Kidney tubule cell (primary cell): ENCODE measurements at regions not wholly inside any gene's neighbourhood (a gene's known extent, or its start where the extent isn't known, plus 50 kb on each side); places are given as distances from the start of the nearest gene placed in this dataset.

Experiments
- DNase-seq: peaks from one replicate; pipeline ENCODE4 v3.0.0-alpha.2; 2018; ENCODE audit warnings: low spot score

- no peak for DNase-seq
These were observed 60.9 kb upstream of the ZNF469 start for GRCh38 chr16:88321635-88322499.

- DNase-seq, result no peak
These were observed 60.2 kb upstream of the ZNF469 start for GRCh38 chr16:88322500-88322970.

DNA sequence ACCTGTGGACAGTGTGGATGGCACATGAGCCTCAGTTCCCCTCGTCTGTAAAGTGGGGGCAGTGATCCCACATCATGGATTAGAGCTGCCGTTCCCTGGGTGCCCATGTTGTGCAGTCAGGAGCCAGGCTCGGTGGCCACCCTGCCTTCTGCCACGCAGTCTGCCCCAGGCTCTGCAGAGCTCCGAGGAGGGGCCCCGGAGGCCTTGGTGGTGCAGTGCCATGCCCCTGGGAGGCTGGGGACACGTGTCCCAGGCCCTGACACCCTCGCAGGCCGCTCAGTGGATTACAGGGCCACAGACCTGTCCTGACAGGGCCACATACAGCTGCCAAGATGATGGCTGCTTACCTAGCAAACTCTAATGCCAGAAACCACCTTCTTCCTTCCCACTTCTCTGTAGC is 59.7 kb upstream of the ZNF469 start:
- DNase-seq, result no peak

DNA sequence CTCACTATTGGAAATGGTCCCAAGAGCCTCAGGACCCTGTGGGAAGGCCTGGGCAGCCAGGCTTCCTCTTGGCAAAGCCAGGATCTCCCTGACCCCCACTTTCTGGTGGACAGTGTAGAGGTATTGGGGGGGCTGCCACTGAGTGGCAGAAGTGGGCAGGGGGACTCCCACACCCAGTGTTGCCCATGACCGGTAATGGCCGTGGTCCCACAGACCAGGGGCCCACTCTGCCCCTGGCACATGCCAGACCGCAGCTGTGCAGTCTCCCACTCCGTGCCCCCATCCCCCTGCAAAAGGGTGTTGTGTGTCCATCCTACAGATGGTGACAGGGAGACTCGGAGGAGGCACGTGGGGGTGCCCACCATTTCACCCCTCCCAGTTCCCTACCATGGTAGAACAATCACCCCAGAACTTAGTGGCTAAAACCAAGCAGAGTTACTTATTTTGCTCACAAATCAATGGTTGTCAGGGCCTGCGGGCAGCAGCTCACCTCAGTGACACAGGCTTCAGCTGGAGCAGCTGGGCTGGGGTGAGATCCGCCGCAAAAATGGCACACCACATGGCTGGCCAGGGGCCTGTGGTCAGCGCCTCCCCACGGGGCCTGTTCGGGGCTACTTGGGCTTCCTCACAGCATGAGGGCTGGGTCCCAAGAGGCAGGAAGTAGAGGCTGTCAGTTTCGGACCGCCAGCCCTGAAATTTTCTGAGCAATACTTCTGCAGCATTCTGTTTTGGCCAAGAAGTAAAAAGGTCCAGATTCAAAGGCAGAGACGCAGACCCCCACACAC is 59.0 kb upstream of the ZNF469 start:
- no peak for DNase-seq

- DNase-seq, result no peak
These were observed 57.5 kb upstream of the ZNF469 start for GRCh38 chr16:88325087-88325750.

- no peak for DNase-seq
These were observed 56.8 kb upstream of the ZNF469 start for GRCh38 chr16:88325976-88326375.

- no peak for DNase-seq
These were observed 55.9 kb upstream of the ZNF469 start for GRCh38 chr16:88326611-88327485.

- peak; percentile 63 for DNase-seq
These were observed 55.0 kb upstream of the ZNF469 start for GRCh38 chr16:88327561-88328312.

DNA sequence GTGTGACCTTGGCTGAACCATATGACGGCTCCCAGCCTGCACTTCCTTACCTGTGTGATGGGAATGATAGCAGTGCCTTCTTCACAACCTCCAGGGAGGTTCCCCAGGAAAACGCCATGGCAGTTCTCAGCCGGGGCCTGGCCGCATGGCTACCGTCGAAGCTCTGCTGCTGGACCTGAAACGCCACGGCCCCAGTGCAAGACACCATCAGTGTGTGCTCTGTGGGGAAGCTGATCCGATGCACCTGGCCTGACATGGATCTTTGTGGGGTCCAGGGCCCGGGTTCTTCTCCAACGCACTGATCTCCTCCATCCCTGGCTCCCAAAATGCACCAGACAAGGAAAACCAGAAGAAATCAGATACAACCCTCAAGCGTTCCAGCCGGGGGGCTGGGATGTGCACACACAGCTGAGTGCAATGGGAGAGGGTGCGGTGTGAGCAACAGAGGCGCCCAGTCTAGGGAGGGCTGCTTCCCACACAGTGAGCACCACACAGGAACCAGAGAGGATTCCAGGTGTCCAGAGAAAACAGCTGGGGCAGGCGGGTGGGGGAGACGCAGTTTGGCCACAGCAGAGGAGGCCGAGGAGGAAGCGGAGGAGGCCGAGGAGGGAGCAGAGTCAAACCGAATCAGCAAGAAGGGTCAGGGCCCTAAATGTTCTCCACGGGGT is 54.3 kb upstream of the ZNF469 start:
- no peak for DNase-seq

- no peak for DNase-seq
These were observed 52.7 kb upstream of the ZNF469 start for GRCh38 chr16:88329726-88330700.

DNA sequence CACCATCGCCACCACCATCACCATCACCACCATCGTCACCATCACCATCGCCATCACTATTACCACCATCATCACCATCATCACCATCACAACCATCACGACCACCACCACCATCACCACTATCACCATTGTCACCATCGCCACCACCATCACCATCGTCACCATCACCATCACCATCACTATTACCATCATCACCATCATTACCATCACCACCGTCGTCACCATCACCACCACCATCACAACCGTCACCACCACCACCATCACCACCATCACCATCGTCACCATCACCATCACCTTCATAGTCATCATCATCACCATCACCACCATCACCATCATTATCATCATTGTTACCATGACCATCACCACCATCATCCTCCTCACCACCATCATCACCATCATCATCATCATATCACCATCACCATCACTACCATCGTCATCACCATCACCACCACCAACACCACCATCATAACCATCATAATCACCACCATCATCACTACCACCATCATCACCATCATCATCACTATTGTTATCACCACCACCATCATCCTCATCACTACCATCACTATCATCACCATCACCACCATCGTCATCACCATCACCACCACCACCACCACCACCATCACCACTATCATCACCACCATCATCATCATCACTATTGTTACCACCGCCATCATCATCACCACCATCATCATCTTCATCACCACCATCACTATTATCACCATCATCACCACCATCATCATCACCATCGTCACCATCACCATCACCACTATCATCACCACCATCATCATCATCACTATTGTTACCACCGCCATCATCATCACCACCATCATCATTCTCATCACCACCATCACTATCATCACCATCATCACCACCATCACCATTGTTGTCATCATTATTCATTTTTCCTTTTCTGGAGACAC is 51.5 kb upstream of the ZNF469 start:
- no peak for DNase-seq

- peak; percentile 98 for DNase-seq
These were observed 50.5 kb upstream of the ZNF469 start for GRCh38 chr16:88331989-88332920.

DNA sequence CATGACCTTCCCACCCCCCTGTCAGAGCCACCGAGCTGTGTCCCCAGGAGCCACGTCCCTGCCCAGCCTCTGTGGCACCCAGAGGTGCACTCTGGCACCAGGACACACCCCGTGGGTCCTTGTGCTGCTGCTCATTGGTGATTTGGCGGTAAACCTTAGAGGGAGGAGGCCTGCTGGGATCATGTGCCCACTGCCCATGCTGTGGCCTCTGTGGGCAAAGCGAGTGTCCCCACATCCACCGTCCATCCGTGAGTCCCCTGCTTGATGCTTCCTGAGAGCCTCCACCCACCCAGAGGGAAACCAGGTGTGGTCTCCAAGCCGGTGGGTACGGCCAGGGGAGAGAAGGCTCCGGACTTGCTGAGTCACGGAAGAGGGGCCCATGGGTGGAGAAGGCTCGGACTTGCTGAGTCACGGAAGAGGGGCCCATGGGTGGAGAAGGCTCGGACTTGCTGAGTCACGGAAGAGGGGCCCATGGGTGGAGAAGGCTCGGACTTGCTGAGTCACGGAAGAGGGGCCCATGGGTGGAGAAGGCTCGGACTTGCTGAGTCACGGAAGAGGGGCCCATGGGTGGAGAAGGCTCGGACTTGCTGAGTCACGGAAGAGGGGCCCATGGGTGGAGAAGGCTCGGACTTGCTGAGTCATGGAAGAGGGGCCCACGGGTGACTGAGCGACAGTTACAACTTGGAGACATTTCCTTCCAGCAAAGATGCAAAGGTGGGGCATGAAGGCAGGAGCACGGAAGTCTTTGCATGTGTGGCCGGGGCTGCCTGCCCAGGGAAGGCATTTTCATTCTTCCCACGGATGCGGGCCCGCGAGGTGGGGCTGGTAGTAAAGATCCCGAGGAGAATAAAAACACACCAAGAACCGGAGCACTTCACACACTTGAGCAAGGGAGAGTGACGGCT is 49.6 kb upstream of the ZNF469 start:
- peak; percentile 78 for DNase-seq
